ENCODE measurements at regions not wholly inside any gene's neighbourhood (a gene's known extent, or its start where the extent isn't known, plus 50 kb on each side); places are given as distances from the start of the nearest gene placed in this dataset.
"Not testable (repeated sequence)": the region's sequence is repeated elsewhere in the genome, so short reads cannot be mapped to it uniquely, and the experiment has no call there.

DNA sequence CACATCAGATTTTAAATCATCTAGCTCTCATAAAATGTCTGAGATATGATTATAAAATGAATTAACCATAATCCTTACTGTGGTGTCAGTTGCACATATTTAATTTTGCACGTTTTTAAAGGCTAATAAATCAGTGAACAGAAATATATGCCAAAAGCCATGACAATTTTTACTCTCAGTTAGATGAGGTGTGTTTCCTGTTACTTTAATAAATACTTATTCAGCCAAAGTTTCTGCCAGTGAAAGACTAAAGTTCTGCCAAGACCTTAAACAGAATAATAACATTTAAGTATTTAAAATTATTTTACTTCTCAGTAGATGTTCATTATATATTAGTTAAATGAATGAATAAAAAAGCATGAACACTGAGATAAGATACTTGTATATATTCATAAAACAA, 1150.1 kb downstream of the NAALADL2 start:
- in situ Hi-C loops (cut with MboI; ENCODE audit: low sequenced_read_pairs): no loop called here

DNA sequence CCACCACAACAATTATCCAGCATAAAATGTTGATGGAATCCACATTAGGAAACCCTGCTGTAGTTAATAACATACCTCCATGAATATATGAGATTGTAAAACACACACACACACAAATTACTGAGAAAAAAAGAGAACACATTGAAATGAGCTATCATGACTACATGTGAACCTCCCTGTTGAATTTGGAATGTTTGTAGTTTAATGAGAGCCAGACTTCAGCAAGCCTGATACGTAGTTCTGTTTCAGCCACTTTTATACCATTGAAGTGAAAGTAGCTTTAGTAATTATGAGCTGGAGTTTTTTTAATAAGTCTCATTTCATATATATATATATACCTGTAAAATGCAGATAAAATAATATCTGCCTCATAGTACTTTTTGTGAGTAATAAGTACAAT, 1146.4 kb downstream of the NAALADL2 start:
- in situ Hi-C loops (cut with MboI; ENCODE audit: low sequenced_read_pairs): no loop called here

DNA sequence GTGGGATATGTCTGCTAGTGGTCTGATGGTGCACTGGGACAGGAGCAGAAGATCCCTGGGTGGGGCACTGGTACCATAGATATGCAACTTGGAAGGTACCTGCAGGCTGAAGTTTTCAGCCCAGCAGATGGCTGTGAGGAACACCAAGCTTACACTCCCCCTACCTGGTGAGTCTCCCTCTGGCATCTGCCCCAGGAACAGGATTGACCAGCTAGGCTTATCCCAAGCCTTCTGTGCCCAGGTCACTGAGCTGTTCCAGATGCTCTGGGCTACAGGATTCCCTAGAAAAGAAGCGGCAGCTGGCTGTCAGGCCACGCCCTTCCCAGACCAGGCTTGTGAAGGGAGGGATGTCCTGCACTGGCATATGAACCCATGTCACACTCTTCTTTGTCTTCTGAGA, 1130.0 kb downstream of the NAALADL2 start:
- in situ Hi-C loops (cut with MboI; ENCODE audit: low sequenced_read_pairs): no loop called here

DNA sequence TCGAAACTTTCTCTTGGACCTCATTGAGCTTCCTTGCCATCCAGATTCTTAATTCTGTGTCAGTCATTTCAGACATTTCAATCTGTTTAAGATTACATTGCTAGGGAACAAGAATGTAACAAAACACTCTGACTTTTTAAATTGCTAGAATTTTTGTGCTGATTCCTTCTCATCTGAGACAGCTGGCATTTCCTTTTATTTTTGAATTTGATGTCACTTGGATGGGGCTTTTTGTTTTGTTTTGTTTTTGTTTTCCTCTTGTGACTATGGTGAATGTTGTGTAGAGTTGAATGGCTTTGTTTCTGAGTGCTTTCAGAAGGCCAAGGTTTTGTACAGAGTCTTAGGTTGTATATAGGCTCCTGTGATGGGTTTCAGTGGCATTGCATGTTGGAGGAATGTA, 1129.3 kb downstream of the NAALADL2 start:
- in situ Hi-C loops (cut with MboI; ENCODE audit: low sequenced_read_pairs): no loop called here

DNA sequence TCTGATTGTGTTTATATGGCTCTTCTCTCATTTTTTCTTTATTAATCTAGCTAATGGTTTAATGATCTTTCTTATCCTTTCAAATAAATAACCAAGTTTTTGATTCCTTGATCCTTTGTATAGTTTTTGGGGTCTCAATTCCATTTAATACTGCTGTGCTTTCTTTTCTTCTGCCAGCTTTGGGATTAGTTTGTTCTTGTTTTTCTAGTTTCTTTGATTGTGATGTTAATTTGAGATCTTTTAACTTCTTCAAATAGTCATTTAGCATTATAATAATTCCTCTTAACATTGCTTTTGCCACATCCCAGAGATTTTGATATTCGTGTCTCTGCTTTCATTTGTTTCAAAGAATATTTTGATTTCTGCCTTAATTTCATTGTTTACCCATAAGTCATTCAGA, 1126.6 kb downstream of the NAALADL2 start:
- in situ Hi-C loops (cut with MboI; ENCODE audit: low sequenced_read_pairs): no loop called here

DNA sequence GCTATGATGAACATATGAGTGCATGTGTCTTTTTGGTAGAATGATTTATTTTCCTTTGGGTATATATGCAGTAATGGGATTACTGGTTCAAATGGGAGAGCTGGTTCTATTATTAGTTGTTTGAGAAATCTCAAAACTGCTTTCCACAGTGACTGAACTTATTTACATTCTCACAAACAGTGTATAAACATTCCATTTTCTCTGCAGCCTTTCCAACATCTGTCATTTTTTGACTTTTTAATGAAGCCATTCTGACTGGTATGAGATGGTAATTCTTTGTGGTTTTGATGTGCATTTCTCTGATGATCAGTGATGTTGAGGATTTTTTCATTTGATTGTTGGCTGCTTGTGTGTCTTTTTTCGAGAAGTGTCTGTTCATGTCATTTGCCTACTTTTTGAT, 1124.2 kb downstream of the NAALADL2 start:
- in situ Hi-C loops (cut with MboI; ENCODE audit: low sequenced_read_pairs): no loop called here

DNA sequence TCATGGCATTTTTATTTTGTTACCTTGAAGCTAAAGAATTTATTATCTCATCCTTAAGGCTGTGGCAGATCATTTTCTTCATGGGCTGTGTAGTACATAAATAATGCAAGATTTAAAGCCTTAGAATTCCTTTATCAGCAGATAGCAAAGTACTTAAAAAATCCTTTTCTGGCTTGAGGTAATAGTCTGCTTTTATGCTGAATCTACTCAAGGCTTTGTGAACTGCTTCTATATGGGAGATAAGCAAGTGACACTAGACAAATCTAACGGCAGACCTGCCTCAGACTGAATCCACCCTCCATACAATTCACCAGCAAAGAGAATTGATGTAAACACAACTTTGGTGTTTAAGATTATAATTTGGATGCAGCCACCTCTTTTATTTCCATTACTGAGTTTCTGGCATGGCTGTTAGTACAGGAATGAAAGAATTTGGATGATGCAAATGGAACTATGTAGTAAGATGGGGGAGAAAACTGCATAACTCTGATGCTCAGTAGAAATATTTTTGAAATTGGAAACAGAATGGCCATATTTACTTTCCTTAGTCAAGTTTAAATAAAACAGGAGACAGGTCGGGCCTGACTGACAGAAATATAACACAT, 1121.5 kb downstream of the NAALADL2 start:
- in situ Hi-C loops (cut with MboI; ENCODE audit: low sequenced_read_pairs): no loop called here

DNA sequence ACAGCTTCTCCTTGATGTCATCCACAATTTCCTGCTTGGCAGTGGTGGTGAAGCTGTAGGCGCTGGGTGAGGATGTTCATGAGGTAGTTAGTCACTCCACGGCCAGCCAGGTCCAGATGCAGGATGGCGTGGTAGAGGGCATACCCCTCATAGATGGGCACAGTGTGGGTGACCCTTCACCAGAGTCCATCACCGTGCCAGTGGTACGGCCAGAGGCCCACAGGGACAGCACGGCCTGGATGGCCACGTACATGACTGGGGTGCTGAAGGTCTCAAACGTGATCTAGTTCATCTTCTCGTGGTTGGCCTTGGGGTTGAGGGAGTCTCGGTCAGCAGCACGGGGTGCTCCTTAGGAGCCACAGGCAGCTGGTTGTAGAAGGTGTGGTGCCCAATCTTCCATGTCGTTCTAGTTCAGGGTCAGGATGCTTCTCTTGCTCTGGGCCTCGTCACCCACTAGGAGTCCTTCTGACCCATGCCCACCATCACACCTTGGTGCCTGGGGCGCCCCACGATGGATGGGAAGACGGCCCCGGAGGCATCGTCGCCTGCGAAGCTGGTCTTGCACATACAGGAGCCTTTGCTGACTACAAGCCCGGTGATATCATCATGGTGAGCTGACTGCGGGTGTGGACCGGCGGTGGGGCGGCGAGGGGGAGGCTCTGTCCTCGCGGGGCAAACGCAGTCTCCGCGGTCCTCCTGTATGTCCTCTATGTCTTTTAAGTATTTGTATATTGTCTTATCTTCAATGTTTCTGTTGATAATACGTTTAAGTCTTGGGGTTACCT, 1119.0 kb downstream of the NAALADL2 start:
- in situ Hi-C loops (cut with MboI; ENCODE audit: low sequenced_read_pairs): no loop called here

DNA sequence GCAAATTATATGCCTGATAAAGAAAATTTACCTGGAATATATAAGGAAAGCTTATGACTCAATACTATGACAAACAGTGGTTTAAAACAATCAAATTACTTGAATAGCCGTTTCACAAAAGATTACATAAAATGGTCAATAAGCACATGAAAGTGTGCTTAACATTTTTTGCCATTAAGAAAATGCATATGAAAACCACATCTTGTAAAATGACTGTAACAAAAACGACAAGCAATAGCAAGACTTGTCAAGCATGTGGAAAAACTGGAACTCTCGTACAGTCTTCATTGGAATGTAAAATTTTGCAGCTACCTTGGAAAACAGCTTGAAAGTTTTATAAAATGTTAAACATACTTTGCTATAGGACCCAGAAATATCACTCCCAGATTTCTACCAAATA, 1110.3 kb downstream of the NAALADL2 start:
- in situ Hi-C loops (cut with MboI; ENCODE audit: low sequenced_read_pairs): no loop called here

DNA sequence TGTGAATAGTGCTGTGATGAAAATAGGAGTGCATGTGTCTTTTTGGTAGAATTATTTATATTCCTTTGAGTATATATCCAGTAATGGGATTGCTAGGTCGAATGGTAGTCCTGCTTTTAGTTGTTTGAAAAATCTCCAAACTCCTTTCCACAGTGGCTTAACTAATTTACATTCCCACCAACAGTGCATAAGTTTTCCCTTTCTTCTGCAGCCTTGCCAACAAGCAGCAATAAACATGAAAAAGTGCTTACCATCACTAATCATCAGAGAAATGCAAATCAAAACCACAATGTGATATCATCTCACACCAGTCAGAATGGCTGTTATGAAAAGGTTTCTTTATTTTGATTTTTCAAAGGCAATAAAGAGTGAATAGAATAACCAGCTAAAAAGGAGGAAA, 1105.9 kb downstream of the NAALADL2 start:
- in situ Hi-C loops (cut with MboI; ENCODE audit: low sequenced_read_pairs): no loop called here

DNA sequence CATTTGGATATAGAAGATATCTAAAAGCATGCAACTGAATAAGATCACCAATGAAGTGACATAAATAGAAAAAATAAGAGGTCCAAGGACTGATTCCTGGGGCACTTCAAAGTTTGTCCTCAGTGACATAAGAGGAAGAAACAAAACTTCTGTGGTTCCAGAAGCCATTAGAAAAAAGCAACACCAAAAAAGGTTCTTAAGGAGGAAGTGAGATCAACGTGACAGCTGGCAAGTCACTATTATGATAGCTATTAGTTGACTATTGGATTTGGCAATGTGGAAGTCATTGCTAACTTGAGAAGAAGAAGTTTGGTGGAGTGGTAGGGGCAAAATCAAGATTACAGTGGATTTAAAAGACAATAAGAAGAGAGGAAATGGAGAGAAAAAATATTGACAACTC, 1098.3 kb downstream of the NAALADL2 start:
- in situ Hi-C loops (cut with MboI; ENCODE audit: low sequenced_read_pairs): no loop called here

DNA sequence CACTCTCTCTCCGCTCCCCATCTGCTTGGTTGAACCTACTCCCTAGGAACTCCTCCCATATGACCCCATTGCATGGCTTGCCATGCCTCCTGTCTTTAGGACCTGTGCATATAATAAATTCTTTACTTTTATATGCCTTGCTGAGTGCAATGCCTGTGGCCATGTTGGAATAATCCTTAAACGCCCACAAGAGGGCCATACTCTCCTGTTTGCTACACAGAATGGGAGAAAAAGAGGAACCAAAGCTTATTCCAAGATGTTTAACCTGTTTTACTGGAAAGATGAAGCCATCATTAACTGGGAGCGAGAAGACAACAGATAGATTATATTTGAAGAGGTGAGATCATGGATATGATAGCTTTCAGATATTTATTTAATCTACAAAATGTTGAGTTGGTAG, 1097.8 kb downstream of the NAALADL2 start:
- in situ Hi-C loops (cut with MboI; ENCODE audit: low sequenced_read_pairs): no loop called here

DNA sequence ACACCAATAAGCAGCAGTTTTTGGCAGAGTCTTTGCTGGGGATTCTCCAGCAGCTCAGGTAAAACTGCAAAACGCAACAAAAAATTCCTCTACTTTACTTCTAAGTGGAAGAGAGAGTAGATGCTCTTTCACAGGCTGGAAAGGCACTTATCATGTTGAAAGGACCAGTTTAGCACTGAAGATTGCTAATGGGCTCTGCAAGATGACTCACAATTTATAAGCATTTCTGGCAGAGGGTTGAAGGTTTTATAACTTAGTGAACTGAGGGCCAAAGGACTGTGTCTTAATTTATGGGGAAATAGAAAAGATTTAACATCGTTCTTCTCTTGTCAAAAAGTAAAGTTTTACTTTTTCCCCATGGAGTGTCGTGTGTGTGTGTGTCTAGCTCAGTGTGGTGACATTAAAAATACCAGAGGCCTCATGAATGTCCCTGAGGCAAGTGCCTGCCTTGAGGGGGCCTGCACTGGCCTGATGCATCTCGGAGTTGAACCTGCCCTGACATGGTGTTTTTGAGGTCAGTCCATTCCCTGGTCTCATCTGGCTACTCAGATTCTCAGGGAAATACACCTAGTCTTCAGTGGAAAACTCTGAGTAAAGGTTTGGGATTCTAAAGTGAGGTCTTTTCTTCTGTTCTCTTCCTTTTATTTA, 1092.0 kb downstream of the NAALADL2 start:
- in situ Hi-C loops (cut with MboI; ENCODE audit: low sequenced_read_pairs): no loop called here

DNA sequence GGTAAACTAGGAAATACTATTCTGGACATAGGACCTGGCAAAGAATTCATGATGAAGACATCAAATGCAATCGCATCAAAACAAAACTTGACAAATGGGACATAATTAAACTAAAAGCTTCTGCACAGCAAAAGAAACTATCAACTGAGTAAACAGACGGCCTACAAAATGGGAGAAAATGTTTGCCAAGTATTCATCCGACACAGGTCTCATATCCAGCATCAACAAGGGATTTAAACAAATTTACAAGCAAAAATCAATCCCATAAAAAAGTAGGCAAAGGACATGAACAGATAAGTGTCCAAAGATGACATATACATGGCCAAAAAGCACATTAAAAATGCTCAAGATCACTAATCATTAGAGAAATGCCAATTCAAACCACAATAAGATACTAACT, 1088.9 kb downstream of the NAALADL2 start:
- in situ Hi-C loops (cut with MboI; ENCODE audit: low sequenced_read_pairs): no loop called here

DNA sequence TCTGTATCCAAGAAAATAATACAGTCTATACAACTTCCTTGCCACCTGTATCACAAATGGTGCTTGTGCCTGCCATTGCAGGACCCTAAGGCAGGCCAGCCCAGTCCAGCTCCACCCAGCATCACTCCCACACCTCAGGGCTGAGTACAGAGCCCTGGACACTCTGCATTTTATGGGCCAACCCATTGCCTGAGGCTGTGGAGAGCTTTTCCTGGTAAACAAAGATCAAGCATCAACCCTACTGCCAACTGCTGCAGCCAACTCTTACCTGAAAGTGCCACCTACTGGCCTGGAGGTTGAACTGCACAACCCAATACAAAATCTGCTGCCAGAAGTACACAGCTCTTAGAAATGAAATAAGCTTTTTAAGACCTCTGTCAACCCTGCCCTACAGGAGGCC, 1082.2 kb downstream of the NAALADL2 start:
- in situ Hi-C loops (cut with MboI; ENCODE audit: low sequenced_read_pairs): no loop called here

DNA sequence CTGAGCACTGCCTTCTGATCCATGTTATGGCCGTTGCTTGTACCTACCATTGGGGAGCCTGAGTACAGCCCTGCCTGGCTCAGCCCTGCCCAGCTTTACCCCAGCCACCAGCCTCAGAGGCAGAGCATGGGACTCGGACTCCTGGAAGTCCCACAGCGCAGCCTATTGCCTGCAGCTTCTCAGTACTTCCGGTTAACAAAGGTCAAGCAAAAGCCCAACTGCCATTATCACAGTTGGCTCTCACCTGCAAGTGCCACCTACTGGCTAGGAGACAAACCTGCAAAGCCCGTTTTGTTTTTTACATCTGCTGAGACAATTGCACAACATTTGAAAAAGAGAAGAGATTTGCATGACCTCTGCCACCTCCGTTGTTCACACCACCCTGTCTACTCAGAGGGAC, 1081.7 kb downstream of the NAALADL2 start:
- in situ Hi-C loops (cut with MboI; ENCODE audit: low sequenced_read_pairs): no loop called here

DNA sequence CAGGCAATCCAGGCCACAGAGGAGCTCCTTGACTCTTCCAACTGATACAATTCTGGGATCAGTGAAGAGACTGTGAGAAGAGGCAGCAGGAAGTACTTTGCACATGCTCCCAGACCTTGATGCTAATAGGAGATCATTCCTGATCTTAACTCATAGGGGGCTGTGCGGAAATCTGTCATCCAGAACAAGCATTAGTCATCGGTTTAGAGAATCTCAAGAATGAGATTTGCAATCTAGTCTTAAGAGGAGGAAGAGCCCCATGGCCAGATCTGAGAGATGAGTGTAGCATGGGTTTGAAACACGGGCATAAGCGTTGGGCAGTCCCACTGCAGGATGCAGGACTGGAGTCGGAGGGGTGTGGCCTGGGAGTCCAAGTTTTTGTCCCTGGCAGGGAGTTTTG, 1081.1 kb downstream of the NAALADL2 start:
- in situ Hi-C loops (cut with MboI; ENCODE audit: low sequenced_read_pairs): no loop called here

DNA sequence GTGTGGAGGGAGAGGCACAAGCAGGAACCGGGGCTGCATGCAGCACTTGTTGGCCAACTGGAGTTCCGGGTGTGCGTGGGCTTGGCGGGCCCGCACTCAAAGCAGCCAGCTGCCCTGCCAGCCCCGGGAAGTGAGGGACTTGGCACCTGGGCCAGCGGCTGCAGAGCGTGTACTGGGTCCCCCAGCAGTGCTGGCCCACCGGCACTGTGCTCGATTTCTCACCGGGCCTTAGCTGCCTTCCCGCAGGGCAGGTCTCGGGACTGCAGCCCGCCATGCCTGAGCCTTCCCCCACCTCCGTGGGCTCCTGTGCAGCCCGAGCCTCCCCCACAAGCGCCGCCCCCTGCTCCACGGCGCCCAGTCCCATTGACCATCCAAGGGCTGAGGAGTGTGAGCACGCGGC, 1078.2 kb downstream of the NAALADL2 start:
- in situ Hi-C loops (cut with MboI; ENCODE audit: low sequenced_read_pairs): not testable (repeated sequence)

DNA sequence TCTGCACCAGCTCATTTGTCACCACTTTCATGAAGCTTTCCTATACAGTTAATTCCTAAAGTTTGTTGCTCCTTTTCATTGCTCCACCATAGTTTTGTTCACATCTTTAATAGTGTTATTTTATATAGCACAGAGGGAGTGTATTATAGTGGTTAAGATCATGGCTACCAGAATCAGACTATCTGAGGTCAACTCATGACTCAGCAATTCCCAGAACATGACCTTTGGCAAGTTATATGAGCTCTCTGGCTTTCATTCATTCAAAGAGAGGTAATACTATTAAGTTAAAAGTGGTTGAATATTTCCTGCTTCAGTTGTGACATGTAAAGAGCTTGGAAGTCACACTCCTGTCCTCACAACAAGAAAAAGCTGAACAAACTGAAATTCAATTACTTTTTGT, 1073.5 kb downstream of the NAALADL2 start:
- in situ Hi-C loops (cut with MboI; ENCODE audit: low sequenced_read_pairs): no loop called here

DNA sequence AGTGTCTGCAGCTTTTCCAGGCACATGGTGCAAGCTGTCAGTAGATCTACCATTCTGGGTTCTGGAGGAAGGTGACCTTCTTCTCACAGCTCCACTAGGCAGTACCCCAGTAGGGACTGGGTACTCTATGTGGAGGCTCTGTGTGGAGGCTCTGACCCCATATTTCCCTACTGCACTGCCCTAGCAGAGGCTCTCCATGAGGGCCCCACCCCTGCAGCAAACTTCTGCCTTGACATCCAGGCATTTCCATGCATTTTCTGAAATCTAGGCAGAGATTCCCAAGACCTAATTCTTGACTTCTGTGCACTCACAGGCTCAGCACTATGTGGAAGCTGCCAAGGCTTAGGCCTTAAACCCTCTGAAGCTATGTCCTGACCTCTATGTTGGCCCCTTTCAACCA, 1060.0 kb downstream of the NAALADL2 start:
- in situ Hi-C loops (cut with MboI; ENCODE audit: low sequenced_read_pairs): no loop called here

DNA sequence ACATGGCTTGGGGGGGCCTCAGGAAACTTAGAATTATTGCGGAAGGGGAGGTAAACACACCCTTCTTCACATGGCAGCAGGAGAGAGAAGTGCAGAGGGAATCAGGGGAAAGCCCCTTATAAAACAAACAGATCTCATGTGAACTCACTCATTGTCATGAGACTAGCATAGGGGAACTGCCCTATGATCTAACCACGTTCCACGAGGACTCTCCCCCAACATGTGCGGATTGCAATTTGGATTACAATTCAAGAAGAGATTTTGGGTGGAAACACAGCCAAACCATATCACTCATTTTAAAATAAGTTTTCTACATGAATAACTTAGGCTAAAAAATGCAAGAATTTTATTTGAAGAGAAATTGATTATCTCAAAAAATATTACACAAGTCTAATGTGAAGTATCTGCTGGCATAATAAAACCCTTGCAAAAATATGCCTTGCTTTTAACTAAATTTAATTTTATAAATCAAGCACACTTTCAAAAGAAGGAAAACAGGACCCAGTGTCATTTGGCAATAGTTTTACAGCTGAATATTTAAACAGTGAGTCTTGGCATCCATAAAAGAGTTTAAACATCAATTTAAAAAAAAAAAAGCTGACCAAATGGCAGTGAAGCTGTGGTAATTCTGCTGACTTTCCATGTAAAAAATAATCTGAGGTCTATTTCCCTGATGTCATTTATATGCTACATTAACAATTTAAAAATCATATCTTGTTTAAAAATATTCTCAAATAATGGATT, 1057.2 kb downstream of the NAALADL2 start:
- in situ Hi-C loops (cut with MboI; ENCODE audit: low sequenced_read_pairs): no loop called here

DNA sequence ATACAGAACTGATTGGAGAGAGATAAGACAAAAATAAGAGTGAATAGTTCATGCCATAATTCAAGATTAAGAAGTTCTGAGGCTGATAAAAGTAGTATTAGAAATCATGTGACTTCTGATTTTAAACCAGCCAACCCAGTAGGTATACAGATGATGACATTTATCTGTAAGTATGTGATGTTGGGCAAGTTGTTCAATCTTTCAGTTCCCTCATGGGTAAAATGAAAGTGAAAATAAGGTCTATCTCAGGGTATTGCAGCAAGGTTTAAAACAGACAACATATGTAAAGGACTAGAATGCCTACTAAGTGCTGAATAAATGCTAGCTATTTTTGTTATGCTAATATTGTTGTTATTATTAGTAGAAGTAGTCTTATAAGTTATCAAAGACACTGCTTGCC, 1055.7 kb downstream of the NAALADL2 start:
- in situ Hi-C loops (cut with MboI; ENCODE audit: low sequenced_read_pairs): no loop called here

Measured in HL-60/S4 treated with phorbol 12-myristate 13-acetate at 8.2 ng/mL for 4 days and 3 days (cell line).